Esophagus muscularis mucosa (tissue), 4 donors: ENCODE measurements at regions not wholly inside any gene's neighbourhood (a gene's known extent, or its start where the extent isn't known, plus 50 kb on each side); places are given as distances from the start of the nearest gene placed in this dataset.

Experiments
- EP300 ChIP-seq: sonication (generic); formaldehyde crosslinking; IDR thresholded peaks from one replicate; pipeline ENCODE4 v1.6.1; 2017; ENCODE audit warnings: antibody characterized with exemption
- POLR2A ChIP-seq: fragments of 450-650 bp; IDR thresholded peaks from one replicate; pipeline ENCODE4 v1.6.1; 2017; ENCODE audit warnings: antibody characterized with exemption, moderate library complexity, mild to moderate bottlenecking, low read depth
- POLR2AphosphoS5 ChIP-seq, 2 donors: sonication (generic); formaldehyde crosslinking; IDR thresholded peaks; one replicate each; pipeline ENCODE4 v1.6.1; 2017; ENCODE audit warnings: antibody characterized with exemption in 2 of 2
- TF ChIP-seq, protein P1 (sequence below), 3 experiments: fragments of 200-600 bp in 2 of 3; fragments of 450-650 bp in 1 of 3; sonication (generic) in 2 of 3; IDR thresholded peaks; one replicate each; pipeline ENCODE4 v1.5.1; 2017 to 2019; ENCODE audit warnings: antibody characterized with exemption in 3 of 3, mild to moderate bottlenecking in 2 of 3, moderate library complexity in 1 of 3

DNA sequence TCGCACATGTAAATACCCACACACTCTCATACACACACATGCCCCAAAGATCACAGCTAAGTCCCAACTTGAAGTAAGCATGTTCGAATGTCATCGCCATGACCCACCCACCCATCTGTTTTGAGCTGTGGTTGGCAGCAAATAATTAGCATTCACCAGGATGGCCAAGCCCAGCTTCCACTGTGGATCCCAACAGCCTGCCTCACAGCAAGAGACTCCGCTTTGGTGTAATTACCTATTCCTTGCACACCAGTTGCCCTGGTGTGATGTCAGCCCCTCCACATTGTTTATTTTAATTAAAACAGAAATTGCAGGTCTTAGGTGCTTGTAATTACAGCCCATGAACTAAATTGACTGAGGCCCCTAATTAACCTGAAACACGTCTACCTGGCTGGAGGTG is 81.1 kb downstream of the MAFB start:
- TF ChIP-seq, protein P1, sequence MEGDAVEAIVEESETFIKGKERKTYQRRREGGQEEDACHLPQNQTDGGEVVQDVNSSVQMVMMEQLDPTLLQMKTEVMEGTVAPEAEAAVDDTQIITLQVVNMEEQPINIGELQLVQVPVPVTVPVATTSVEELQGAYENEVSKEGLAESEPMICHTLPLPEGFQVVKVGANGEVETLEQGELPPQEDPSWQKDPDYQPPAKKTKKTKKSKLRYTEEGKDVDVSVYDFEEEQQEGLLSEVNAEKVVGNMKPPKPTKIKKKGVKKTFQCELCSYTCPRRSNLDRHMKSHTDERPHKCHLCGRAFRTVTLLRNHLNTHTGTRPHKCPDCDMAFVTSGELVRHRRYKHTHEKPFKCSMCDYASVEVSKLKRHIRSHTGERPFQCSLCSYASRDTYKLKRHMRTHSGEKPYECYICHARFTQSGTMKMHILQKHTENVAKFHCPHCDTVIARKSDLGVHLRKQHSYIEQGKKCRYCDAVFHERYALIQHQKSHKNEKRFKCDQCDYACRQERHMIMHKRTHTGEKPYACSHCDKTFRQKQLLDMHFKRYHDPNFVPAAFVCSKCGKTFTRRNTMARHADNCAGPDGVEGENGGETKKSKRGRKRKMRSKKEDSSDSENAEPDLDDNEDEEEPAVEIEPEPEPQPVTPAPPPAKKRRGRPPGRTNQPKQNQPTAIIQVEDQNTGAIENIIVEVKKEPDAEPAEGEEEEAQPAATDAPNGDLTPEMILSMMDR (IDR thresholded peaks at IDR 0.05), result no peak
- no peak for TF ChIP-seq POLR2AphosphoS5 (IDR thresholded peaks at IDR 0.05)
- TF ChIP-seq EP300, result no peak
- no peak for TF ChIP-seq POLR2A
